PC-3 (cell line): ENCODE measurements at regions not wholly inside any gene's neighbourhood (a gene's known extent, or its start where the extent isn't known, plus 50 kb on each side); places are given as distances from the start of the nearest gene placed in this dataset.

ENCODE experiments used
- ATAC-seq: fragments of 200-7000 bp; cut with Tn5 transposase; 2 replicates; pipeline ENCODE4 v1.9.1; 2020; ENCODE audit warnings: mild to moderate bottlenecking, moderate library complexity
- BruUV-seq: library from RNA; stranded (reverse); fragments of 400-500 nt; replicated peaks from 2 replicates; lab custom pipeline; 2021; lab: Mats Ljungman, UMichigan
- CTCF ChIA-PET: fragments of 300-600 bp; sonication (Branson Sonifier 250); formaldehyde crosslinking; loops from one replicate; lab custom pipeline; 2022; ENCODE audit warnings: antibody characterized with exemption; lab: Charles Lee
- POLR2A ChIA-PET: fragments of 300-600 bp; sonication (Branson Sonifier 250); formaldehyde crosslinking; loops from one replicate; lab custom pipeline; 2022; ENCODE audit warnings: antibody characterized with exemption; ENCODE audit not compliant: unreplicated experiment; lab: Charles Lee
- DNase-seq: peaks from one replicate; pipeline ENCODE4 v3.0.0-alpha.2; 2015
- H2AFZ ChIP-seq: fragments of 300-600 bp; sonication (generic); 2 replicates; pipeline ENCODE4 v1.6.0; 2016; ENCODE audit warnings: antibody characterized with exemption, low read length
- H3F3A ChIP-seq: fragments of 300-600 bp; sonication (generic); one replicate; pipeline ENCODE4 v1.6.0; 2017; ENCODE audit warnings: antibody characterized with exemption, low read length, control low read depth, mild to moderate bottlenecking; ENCODE audit not compliant: unreplicated experiment
- H3K27ac ChIP-seq: fragments of 300-600 bp; sonication (generic); 2 replicates; pipeline ENCODE4 v1.5.1; 2016; ENCODE audit warnings: mild to moderate bottlenecking, low read length
- H3K27me3 ChIP-seq: fragments of 300-600 bp; sonication (generic); 2 replicates; pipeline ENCODE4 v1.6.1; 2016; ENCODE audit warnings: low read length, mixed read lengths
- H3K36me3 ChIP-seq: fragments of 300-600 bp; sonication (generic); 2 replicates; pipeline ENCODE4 v1.6.1; 2016; ENCODE audit warnings: low read depth, mixed run types, low read length, mixed read lengths
- H3K4me1 ChIP-seq: fragments of 300-600 bp; sonication (generic); 2 replicates; pipeline ENCODE4 v1.5.1; 2016; ENCODE audit warnings: low read length; ENCODE audit not compliant: insufficient read depth
- H3K4me2 ChIP-seq: fragments of 300-600 bp; sonication (generic); 2 replicates; pipeline ENCODE4 v1.6.0; 2016; ENCODE audit warnings: low read length
- H3K4me3 ChIP-seq: fragments of 300-600 bp; sonication (generic); 2 replicates; pipeline ENCODE4 v1.5.1; 2016; ENCODE audit warnings: mild to moderate bottlenecking, low read length, mixed read lengths
- H3K79me2 ChIP-seq: fragments of 300-600 bp; sonication (generic); 2 replicates; pipeline ENCODE4 v1.6.1; 2017; ENCODE audit warnings: low read length, mixed read lengths
- H3K9ac ChIP-seq: fragments of 300-600 bp; sonication (generic); 2 replicates; pipeline ENCODE4 v1.6.0; 2016; ENCODE audit warnings: mild to moderate bottlenecking, low read length
- H3K9me2 ChIP-seq: fragments of 300-600 bp; sonication (generic); replicated peaks from 2 replicates; pipeline ENCODE4 v1.6.1; 2016; ENCODE audit warnings: mixed run types, low read length, mixed read lengths
- H3K9me3 ChIP-seq: fragments of 300-600 bp; sonication (generic); 2 replicates; pipeline ENCODE4 v1.6.1; 2016; ENCODE audit warnings: low read length, mixed read lengths
- H4K20me1 ChIP-seq: fragments of 300-600 bp; sonication (generic); 2 replicates; pipeline ENCODE4 v1.6.1; 2016; ENCODE audit warnings: low read length, mixed read lengths
- CTCF ChIP-seq: fragments of 300-600 bp; sonication (generic); conservative IDR thresholded peaks from 2 replicates; pipeline ENCODE4 v1.5.1; 2017; ENCODE audit warnings: antibody characterized with exemption, low read depth, mild to moderate bottlenecking, low read length
- EZH2 ChIP-seq: fragments of 300-600 bp; sonication (generic); IDR thresholded peaks from one replicate; pipeline ENCODE4 v1.6.1; 2017; ENCODE audit warnings: antibody characterized with exemption, mild to moderate bottlenecking, low read length; ENCODE audit not compliant: unreplicated experiment
- EZH2phosphoT487 ChIP-seq: fragments of 300-600 bp; sonication (generic); IDR thresholded peaks from 2 replicates; pipeline ENCODE4 v1.6.1; 2018; ENCODE audit warnings: mild to moderate bottlenecking, antibody characterized with exemption, low read length, borderline replicate concordance
- intact Hi-C: fragments of 100-400 bp; cut with micrococcal nuclease; formaldehyde crosslinking; loops from 2 replicates; pipeline ENCODE4 v1.9.0; 2023

DNA sequence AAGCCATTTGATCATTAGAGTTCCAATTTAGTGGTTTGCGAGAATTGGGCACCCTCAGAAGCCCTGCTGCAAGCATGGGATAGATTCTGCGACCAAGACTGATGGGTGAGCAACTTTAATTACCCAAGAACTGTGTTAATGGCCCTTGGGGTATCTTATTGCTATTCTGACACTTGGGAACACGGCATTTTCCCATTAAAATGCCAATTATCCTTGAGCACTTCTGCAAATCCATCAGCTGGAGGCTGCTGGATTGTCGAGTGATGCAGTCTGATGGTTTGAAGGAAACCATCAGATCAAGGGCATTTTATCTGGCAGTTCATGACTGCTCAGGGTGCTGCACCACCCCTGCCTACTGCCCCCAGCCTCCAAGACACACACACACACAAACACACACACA lies 183.6 kb upstream of the PROK2 start:
- TF ChIP-seq EZH2 (no peak), CTCF (no peak), EZH2phosphoT487 (no peak)
- Histone ChIP-seq H3K9me2 (no peaks in the 10 kb centered on the region), H3K36me3 (no peaks in the 10 kb centered on the region), H3K4me2 (no peak overlapping the region), H3K9ac (no peak overlapping the region), H3K27ac (no peak overlapping the region), H3K27me3 (peaks cover 89% of the 10 kb centered on the region), H3F3A (no peaks in the 10 kb centered on the region), H2AFZ (no peak overlapping the region), H3K4me3 (no peak overlapping the region), H3K4me1 (peaks cover 3% of the 10 kb centered on the region; the same call in 1 of the 2 replicates), H4K20me1 (no peaks in the 10 kb centered on the region), H3K79me2 (no peaks in the 10 kb centered on the region), H3K9me3 (no peaks in the 10 kb centered on the region)
- CTCF ChIA-PET, result no interaction called here
- no peak for DNase-seq
- intact Hi-C loops, result no loop called here
- POLR2A ChIA-PET, result no interaction called here
- no TSS peak for BruUV-seq
- no peak for ATAC-seq

- DNase-seq (no peak), ATAC-seq (no peak)
- Histone ChIP-seq H3K9me2 (no peaks in the 10 kb centered on the region), H3K27me3 (peaks cover 94% of the 10 kb centered on the region), H3K36me3 (no peaks in the 10 kb centered on the region), H4K20me1 (no peaks in the 10 kb centered on the region), H3K9ac (no peak overlapping the region), H3K4me1 (no peaks in the 10 kb centered on the region), H2AFZ (no peak overlapping the region), H3F3A (no peaks in the 10 kb centered on the region), H3K4me3 (no peak overlapping the region), H3K79me2 (no peaks in the 10 kb centered on the region), H3K27ac (no peak overlapping the region), H3K9me3 (no peaks in the 10 kb centered on the region), H3K4me2 (no peak overlapping the region)
- intact Hi-C loops, result no loop called here
- POLR2A ChIA-PET, result no interaction called here
- TF ChIP-seq EZH2phosphoT487 (no peak), CTCF (no peak), EZH2 (no peak)
- CTCF ChIA-PET, result no interaction called here
- BruUV-seq, result no TSS peak
Observed at GRCh38 chr3:71966185-71966584, 181.2 kb upstream of the PROK2 start.

DNA sequence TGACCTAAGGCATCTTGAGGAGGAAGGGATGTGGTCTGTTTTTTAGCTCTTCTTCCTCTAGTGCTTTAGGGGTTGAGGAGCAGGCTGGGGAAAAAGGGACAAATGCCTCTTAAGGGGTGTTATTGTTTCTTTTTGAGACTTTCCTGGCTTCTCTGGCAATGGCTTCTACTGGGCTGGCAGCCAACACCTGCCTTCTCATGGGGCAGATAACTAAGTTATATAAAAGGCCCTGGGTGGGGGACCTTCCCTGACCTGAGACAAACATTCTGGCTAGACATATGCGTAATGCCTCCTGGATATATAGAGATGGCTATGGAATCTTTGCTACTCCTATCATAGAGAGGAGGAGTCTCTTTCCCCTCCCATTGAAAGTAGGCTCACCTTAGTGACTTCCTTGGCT lies 179.2 kb upstream of the PROK2 start:
- peaks cover 94% of the 10 kb centered on the region for H3K27me3 ChIP-seq
- intact Hi-C loops, result no loop called here
- CTCF ChIA-PET, result no interaction called here

More for the DNA sequence above, 179.2 kb upstream of the PROK2 start:
- Histone ChIP-seq H3K9me2 (no peaks in the 10 kb centered on the region), H3F3A (no peaks in the 10 kb centered on the region), H3K4me3 (no peak overlapping the region), H3K4me1 (no peaks in the 10 kb centered on the region), H3K27ac (no peak overlapping the region), H3K4me2 (no peak overlapping the region), H3K36me3 (no peaks in the 10 kb centered on the region), H4K20me1 (no peaks in the 10 kb centered on the region), H2AFZ (no peak overlapping the region), H3K9me3 (no peaks in the 10 kb centered on the region), H3K79me2 (no peaks in the 10 kb centered on the region), H3K9ac (no peak overlapping the region)
- no peak for DNase-seq
- POLR2A ChIA-PET, result no interaction called here
- ATAC-seq, result no peak
- TF ChIP-seq EZH2, result no peak
- BruUV-seq, result no TSS peak
